Stomach (tissue), 4 donors: ENCODE measurements at regions not wholly inside any gene's neighbourhood (a gene's known extent, or its start where the extent isn't known, plus 50 kb on each side); places are given as distances from the start of the nearest gene placed in this dataset.

Experiments used
- CTCF ChIP-seq, 7 experiments: fragments of 450-650 bp in 4 of 7; fragments of 200-600 bp in 3 of 7; sonication (generic) in 3 of 7; IDR thresholded peaks; one replicate each; pipeline ENCODE4 v1.5.1; 2016 to 2019; ENCODE audit warnings: antibody characterized with exemption in 7 of 7, control low read depth in 2 of 7, mild to moderate bottlenecking in 1 of 7
- POLR2A ChIP-seq, 4 donors: fragments of 450-650 bp; IDR thresholded peaks; one replicate each; pipeline ENCODE4 v1.6.1; 2016; ENCODE audit warnings: antibody characterized with exemption in 4 of 4, control low read depth in 2 of 4, mild to moderate bottlenecking in 1 of 4, moderate library complexity in 1 of 4
- POLR2AphosphoS5 ChIP-seq, 3 donors: sonication (generic); formaldehyde crosslinking; IDR thresholded peaks; one replicate each; pipeline ENCODE4 v1.6.1; 2016; ENCODE audit warnings: antibody characterized with exemption in 3 of 3

- no peak for TF ChIP-seq CTCF (IDR thresholded peaks at IDR 0.05)
- TF ChIP-seq POLR2A (IDR thresholded peaks at IDR 0.05): no peak
- TF ChIP-seq POLR2AphosphoS5 (IDR thresholded peaks at IDR 0.05): no peak
Observed at GRCh38 chr16:35352431-35352830, 1893.0 kb downstream of the TP53TG3F start.
